Peyer's patch (tissue), 4 donors: ENCODE measurements at regions not wholly inside any gene's neighbourhood (a gene's known extent, or its start where the extent isn't known, plus 50 kb on each side); places are given as distances from the start of the nearest gene placed in this dataset.

ENCODE experiments used
- DNase-seq, 3 donors: peaks; one replicate each; pipeline ENCODE4 v3.0.0-alpha.2; 2017 to 2019
- H3K27ac ChIP-seq, 4 donors: fragments of 200-600 bp; sonication (generic); one replicate each; pipeline ENCODE4 v1.5.1; 2016 to 2019
- H3K27me3 ChIP-seq, 2 donors: fragments of 200-600 bp; sonication (generic); one replicate each; pipeline ENCODE4 v1.5.1; 2019
- H3K36me3 ChIP-seq, 3 donors: fragments of 200-600 bp; sonication (generic); one replicate each; pipeline ENCODE4 v1.5.1; 2016 to 2019
- H3K4me1 ChIP-seq, 4 donors: fragments of 200-600 bp; sonication (generic); one replicate each; pipeline ENCODE4 v1.5.1; 2016 to 2019
- H3K4me3 ChIP-seq, 4 donors: fragments of 200-600 bp; sonication (generic); 1 replicate in 3 of 4; 2 replicates in 1 of 4; pipeline ENCODE4 v1.5.1; 2016 to 2019; ENCODE audit warnings: mild to moderate bottlenecking in 1 of 4
- H3K9me3 ChIP-seq, 4 donors: fragments of 200-600 bp; sonication (generic); one replicate each; pipeline ENCODE4 v1.5.1; 2016 to 2019; ENCODE audit warnings: mild to moderate bottlenecking in 1 of 4
- CTCF ChIP-seq, 6 experiments: fragments of 450-650 bp in 4 of 6; fragments of 200-600 bp in 2 of 6; sonication (generic) in 1 of 6; IDR thresholded peaks; one replicate each; pipeline ENCODE4 v1.5.1; 2017 to 2019; ENCODE audit warnings: antibody characterized with exemption in 6 of 6, mild to moderate bottlenecking in 3 of 6, moderate library complexity in 1 of 6
- POLR2A ChIP-seq, 2 donors: fragments of 450-650 bp; IDR thresholded peaks; one replicate each; pipeline ENCODE4 v1.5.1; 2017; ENCODE audit warnings: antibody characterized with exemption in 2 of 2, mild to moderate bottlenecking in 2 of 2, moderate library complexity in 2 of 2

GRCh38 chr4:186809070-186809469 is 85.4 kb upstream of the FAT1 start:
- no peaks in the 10 kb centered on the region for H3K36me3 ChIP-seq

GRCh38 chr4:186810613-186811150 is 87.0 kb upstream of the FAT1 start:
- Histone ChIP-seq H3K9me3 (no peaks in the 10 kb centered on the region), H3K4me3 (no peak overlapping the region), H3K4me1 (peaks cover 0 to 5% (median 0%) of the 10 kb centered on the region in 4 donors), H3K27ac (no peak overlapping the region), H3K36me3 (no peaks in the 10 kb centered on the region), H3K27me3 (no peaks in the 10 kb centered on the region)
- no peak for DNase-seq
- TF ChIP-seq CTCF (IDR thresholded peaks at IDR 0.05) (no peak), POLR2A (IDR thresholded peaks at IDR 0.05) (no peak)

More at GRCh38 chr4:186809070-186809469, 85.4 kb upstream of the FAT1 start:
- Histone ChIP-seq H3K27ac (no peak overlapping the region), H3K9me3 (no peaks in the 10 kb centered on the region), H3K4me1 (peaks cover 0 to 5% (median 0%) of the 10 kb centered on the region in 4 donors), H3K4me3 (no peak overlapping the region), H3K27me3 (no peaks in the 10 kb centered on the region)
- DNase-seq, result no peak
- no peak for TF ChIP-seq CTCF (IDR thresholded peaks at IDR 0.05)
- no peak for TF ChIP-seq POLR2A (IDR thresholded peaks at IDR 0.05)

- no peaks in the 10 kb centered on the region for H3K27me3 ChIP-seq
- TF ChIP-seq CTCF (IDR thresholded peaks at IDR 0.05), result no peak
- no peak for TF ChIP-seq POLR2A (IDR thresholded peaks at IDR 0.05)
- no peaks in the 10 kb centered on the region for H3K9me3 ChIP-seq
- H3K36me3 ChIP-seq, result no peaks in the 10 kb centered on the region
- no peak overlapping the region for H3K4me3 ChIP-seq
- H3K27ac ChIP-seq, result no peak overlapping the region
- DNase-seq, result no peak
- no peaks in the 10 kb centered on the region for H3K4me1 ChIP-seq
Observed at GRCh38 chr4:186812592-186812991, 88.9 kb upstream of the FAT1 start.

- H3K9me3 ChIP-seq, result no peaks in the 10 kb centered on the region
- no peak for DNase-seq
- H3K4me1 ChIP-seq, result no peaks in the 10 kb centered on the region
- TF ChIP-seq POLR2A (IDR thresholded peaks at IDR 0.05) (no peak), CTCF (IDR thresholded peaks at IDR 0.05) (no peak)
- no peaks in the 10 kb centered on the region for H3K36me3 ChIP-seq
- no peak overlapping the region for H3K27ac ChIP-seq
- no peaks in the 10 kb centered on the region for H3K27me3 ChIP-seq
- H3K4me3 ChIP-seq, result no peak overlapping the region
Observed at GRCh38 chr4:186813377-186814068, 89.9 kb upstream of the FAT1 start.

- no peak for DNase-seq
- no peaks in the 10 kb centered on the region for H3K27me3 ChIP-seq
- H3K9me3 ChIP-seq, result no peaks in the 10 kb centered on the region
- H3K36me3 ChIP-seq, result no peaks in the 10 kb centered on the region
- H3K27ac ChIP-seq, result no peak overlapping the region
- H3K4me1 ChIP-seq, result peaks cover 0 to 4% (median 0%) of the 10 kb centered on the region in 4 donors
- TF ChIP-seq POLR2A (IDR thresholded peaks at IDR 0.05), result no peak
- TF ChIP-seq CTCF (IDR thresholded peaks at IDR 0.05), result no peak
- H3K4me3 ChIP-seq, result no peak overlapping the region
Observed at GRCh38 chr4:186814535-186815070, 90.9 kb upstream of the FAT1 start.
